ENCODE measurements at regions not wholly inside any gene's neighbourhood (a gene's known extent, or its start where the extent isn't known, plus 50 kb on each side); places are given as distances from the start of the nearest gene placed in this dataset.

DNA sequence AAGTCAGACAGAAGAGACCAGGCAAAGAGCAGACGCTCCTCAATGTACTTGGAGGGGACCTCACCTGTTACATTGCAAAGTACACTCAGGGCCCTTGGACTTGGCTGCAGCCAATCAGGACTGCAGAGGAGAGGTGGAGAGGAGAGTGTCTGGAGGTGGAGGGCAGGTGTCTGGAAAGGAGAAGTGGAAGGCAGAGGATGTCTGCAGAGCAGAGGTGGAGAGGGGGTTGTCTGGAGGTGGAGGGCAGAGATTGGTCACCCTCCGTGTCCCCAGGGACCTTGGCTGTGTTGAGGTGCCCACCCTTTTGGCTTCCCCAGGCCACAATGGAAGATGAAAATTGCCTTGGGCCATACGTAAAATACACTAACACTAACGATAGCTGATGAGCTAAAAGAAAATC lies 241.3 kb upstream of the IRX2 start:
- no peaks in the 10 kb centered on the region for H3K4me1 ChIP-seq (ENCODE audit: control insufficient read depth in 3 of 3, insufficient read depth in 2 of 3, low read depth in 1 of 3, low read length in 2 of 3)
- WGBS, 3 donors, result 85 to 90% (median 86%) methylated on average over 4 of the region's 4 CpGs
- H3K36me3 ChIP-seq (ENCODE audit: control insufficient read depth in 3 of 3, insufficient read depth in 2 of 3, low read depth in 1 of 3, low read length in 3 of 3), result no peaks in the 10 kb centered on the region
- H3K27me3 ChIP-seq (ENCODE audit: control insufficient read depth in 3 of 3, insufficient read depth in 3 of 3, low read length in 3 of 3), result no peaks in the 10 kb centered on the region
- no peak overlapping the region for H3K27ac ChIP-seq (ENCODE audit: low read depth in 1 of 3, low read length in 2 of 3)
- H3K9me3 ChIP-seq (ENCODE audit: control insufficient read depth in 2 of 2, insufficient read depth in 1 of 2, low read depth in 1 of 2, low read length in 1 of 2), result no peaks in the 10 kb centered on the region
- no peak overlapping the region for H3K4me3 ChIP-seq (ENCODE audit: low read depth in 1 of 3, low read length in 3 of 3)
- DNase-seq (no peak), FAIRE-seq (no peak)

DNA sequence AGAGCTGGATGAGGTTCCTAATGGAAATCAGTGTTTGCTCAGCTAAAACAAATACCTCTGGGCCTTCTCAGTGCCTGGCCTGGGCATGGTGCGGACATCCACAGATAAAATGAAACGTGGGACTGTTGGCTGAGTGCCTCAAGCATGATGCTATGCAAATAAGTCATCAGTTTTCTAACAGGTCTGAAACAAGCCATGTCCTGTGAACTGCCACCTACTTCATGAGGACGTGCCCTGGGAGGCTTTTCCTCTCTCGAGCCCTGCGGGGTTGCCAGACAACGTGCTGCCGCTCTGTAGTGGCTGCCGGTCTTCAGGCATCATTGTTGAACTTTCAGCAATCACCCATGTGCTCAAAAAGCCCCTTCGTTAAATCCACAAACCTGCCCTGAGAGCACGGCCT lies 240.4 kb upstream of the IRX2 start:
- no peak for FAIRE-seq
- H3K36me3 ChIP-seq (ENCODE audit: control insufficient read depth in 3 of 3, insufficient read depth in 2 of 3, low read depth in 1 of 3, low read length in 3 of 3), result no peaks in the 10 kb centered on the region

DNA sequence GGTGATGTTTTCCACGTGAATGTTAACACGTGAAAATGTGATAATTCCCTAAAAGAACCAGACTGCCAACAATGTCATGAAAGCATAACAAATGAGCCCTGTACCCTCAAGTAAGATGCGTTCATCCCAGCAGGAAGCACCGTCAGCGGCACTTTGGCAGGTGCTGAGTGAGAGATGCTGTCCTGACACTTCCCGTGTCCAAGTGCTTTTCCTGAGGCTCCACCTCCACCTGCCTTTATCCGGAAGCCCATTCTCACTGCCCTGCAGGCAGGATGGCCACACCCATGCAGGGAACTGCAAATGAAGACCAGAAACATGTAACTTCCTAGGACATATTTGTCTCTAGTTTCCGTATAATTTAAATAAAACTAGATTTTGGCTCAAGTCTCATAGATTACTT lies 238.0 kb upstream of the IRX2 start:
- H3K36me3 ChIP-seq (ENCODE audit: control insufficient read depth in 3 of 3, insufficient read depth in 2 of 3, low read depth in 1 of 3, low read length in 3 of 3), result no peaks in the 10 kb centered on the region
- WGBS, 3 donors, result 41 to 65% (median 58%) methylated on average over 8 of the region's 8 CpGs
- FAIRE-seq, result no peak

More for the DNA sequence above, 240.4 kb upstream of the IRX2 start:
- WGBS, 3 donors, result 24 to 61% (median 33%) methylated on average over 10 of the region's 10 CpGs
- H3K4me3 ChIP-seq (ENCODE audit: low read depth in 1 of 3, low read length in 3 of 3), result no peak overlapping the region
- H3K4me1 ChIP-seq (ENCODE audit: control insufficient read depth in 3 of 3, insufficient read depth in 2 of 3, low read depth in 1 of 3, low read length in 2 of 3), result no peaks in the 10 kb centered on the region
- no peak for DNase-seq
- H3K27ac ChIP-seq (ENCODE audit: low read depth in 1 of 3, low read length in 2 of 3), result no peak overlapping the region
- no peaks in the 10 kb centered on the region for H3K27me3 ChIP-seq (ENCODE audit: control insufficient read depth in 3 of 3, insufficient read depth in 3 of 3, low read length in 3 of 3)
- no peaks in the 10 kb centered on the region for H3K9me3 ChIP-seq (ENCODE audit: control insufficient read depth in 2 of 2, insufficient read depth in 1 of 2, low read depth in 1 of 2, low read length in 1 of 2)

DNA sequence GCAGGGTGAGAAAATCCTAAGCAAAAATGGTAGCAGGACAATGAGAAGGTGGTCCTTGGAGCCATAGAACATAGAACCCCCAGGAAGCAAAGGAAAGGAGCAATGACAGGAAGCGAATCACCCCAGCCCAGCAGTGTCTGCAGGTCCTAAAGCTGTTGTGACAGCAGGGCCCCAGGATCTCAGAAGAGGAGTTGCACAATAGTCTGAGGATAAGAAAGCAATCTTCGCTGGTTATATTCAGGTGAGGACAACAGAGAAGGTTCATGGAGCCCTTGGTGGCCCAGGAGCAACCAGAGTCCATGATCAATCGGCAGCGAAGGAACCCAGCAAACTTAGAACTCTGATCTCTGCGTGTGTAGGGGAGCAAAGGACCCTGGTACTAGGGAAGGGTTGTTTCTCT lies 234.8 kb upstream of the IRX2 start:
- no peaks in the 10 kb centered on the region for H3K36me3 ChIP-seq (ENCODE audit: control insufficient read depth in 3 of 3, insufficient read depth in 2 of 3, low read depth in 1 of 3, low read length in 3 of 3)
- WGBS, 3 donors, result 78 to 87% (median 83%) methylated on average over 5 of the region's 5 CpGs
- H3K4me1 ChIP-seq (ENCODE audit: control insufficient read depth in 3 of 3, insufficient read depth in 2 of 3, low read depth in 1 of 3, low read length in 2 of 3), result no peaks in the 10 kb centered on the region
- H3K4me3 ChIP-seq (ENCODE audit: low read depth in 1 of 3, low read length in 3 of 3), result no peak overlapping the region
- FAIRE-seq (no peak), DNase-seq (no peak)
- H3K27me3 ChIP-seq (ENCODE audit: control insufficient read depth in 3 of 3, insufficient read depth in 3 of 3, low read length in 3 of 3), result no peaks in the 10 kb centered on the region
- no peak overlapping the region for H3K27ac ChIP-seq (ENCODE audit: low read depth in 1 of 3, low read length in 2 of 3)
- H3K9me3 ChIP-seq (ENCODE audit: control insufficient read depth in 2 of 2, insufficient read depth in 1 of 2, low read depth in 1 of 2, low read length in 1 of 2), result no peaks in the 10 kb centered on the region

More for the DNA sequence above, 238.0 kb upstream of the IRX2 start:
- no peak for DNase-seq
- Histone ChIP-seq H3K4me3 (ENCODE audit: low read depth in 1 of 3, low read length in 3 of 3) (no peak overlapping the region), H3K4me1 (ENCODE audit: control insufficient read depth in 3 of 3, insufficient read depth in 2 of 3, low read depth in 1 of 3, low read length in 2 of 3) (no peaks in the 10 kb centered on the region), H3K9me3 (ENCODE audit: control insufficient read depth in 2 of 2, insufficient read depth in 1 of 2, low read depth in 1 of 2, low read length in 1 of 2) (no peaks in the 10 kb centered on the region), H3K27ac (ENCODE audit: low read depth in 1 of 3, low read length in 2 of 3) (no peak overlapping the region), H3K27me3 (ENCODE audit: control insufficient read depth in 3 of 3, insufficient read depth in 3 of 3, low read length in 3 of 3) (no peaks in the 10 kb centered on the region)

DNA sequence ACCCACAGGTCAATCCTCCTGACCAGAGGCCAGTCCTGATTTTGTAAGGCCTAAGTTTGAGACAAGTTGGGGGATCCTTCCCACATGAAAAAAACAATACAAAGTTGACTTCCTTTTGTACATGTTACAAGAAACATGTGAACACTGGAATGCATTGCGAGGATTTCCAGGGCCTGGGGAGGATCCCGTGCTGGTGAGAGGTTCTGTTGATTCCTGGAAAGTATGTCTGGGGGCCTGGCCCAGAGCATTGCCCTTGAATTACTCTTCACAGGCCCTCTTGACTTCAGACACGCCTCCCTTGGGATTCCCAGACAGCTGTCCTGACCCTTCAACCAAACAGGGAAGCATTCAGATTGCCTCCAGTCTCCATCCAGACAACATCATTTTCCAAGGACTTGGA lies 234.2 kb upstream of the IRX2 start:
- Histone ChIP-seq H3K4me3 (ENCODE audit: low read depth in 1 of 3, low read length in 3 of 3) (no peak overlapping the region), H3K27ac (ENCODE audit: low read depth in 1 of 3, low read length in 2 of 3) (no peak overlapping the region), H3K9me3 (ENCODE audit: control insufficient read depth in 2 of 2, insufficient read depth in 1 of 2, low read depth in 1 of 2, low read length in 1 of 2) (no peaks in the 10 kb centered on the region), H3K27me3 (ENCODE audit: control insufficient read depth in 3 of 3, insufficient read depth in 3 of 3, low read length in 3 of 3) (no peaks in the 10 kb centered on the region), H3K4me1 (ENCODE audit: control insufficient read depth in 3 of 3, insufficient read depth in 2 of 3, low read depth in 1 of 3, low read length in 2 of 3) (no peaks in the 10 kb centered on the region), H3K36me3 (ENCODE audit: control insufficient read depth in 3 of 3, insufficient read depth in 2 of 3, low read depth in 1 of 3, low read length in 3 of 3) (no peaks in the 10 kb centered on the region)
- WGBS, 3 donors, result 51 to 69% (median 66%) methylated on average over 3 of the region's 3 CpGs
- FAIRE-seq, result no peak
- no peak for DNase-seq

DNA sequence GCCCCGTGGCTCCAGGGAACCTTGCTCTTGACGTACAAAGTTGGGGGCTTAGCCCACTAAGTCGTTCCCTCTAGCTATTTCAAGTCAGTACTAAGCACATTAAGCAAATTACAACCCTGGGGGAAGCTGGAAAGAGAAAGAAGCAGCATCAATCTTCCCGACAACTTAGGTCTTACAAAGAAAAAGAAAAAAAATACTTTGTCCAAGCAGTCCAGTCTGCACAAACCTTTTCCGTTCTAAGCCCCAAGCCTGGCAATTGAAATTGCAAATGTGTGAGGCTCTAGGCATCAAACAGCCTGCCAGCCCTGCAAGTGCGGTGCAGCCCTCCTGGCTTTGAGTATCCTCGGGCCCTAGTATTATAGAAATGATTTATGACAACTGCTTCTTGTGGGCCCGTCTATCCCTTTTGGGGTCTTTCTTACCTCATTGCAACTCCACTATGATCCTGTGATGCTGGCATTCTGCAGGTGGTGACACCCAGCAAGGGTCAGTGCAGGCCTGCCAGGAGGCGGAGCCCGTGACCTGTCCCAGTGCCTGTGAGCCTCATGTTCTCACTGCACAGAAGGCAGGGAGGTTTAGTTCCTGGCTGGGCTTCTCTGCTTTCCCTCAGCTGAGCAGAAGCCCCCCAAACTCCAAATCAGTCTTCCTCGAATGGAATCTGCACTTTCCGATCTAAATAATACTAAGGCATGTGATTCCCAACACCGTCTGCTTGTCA lies 232.3 kb upstream of the IRX2 start:
- Histone ChIP-seq H3K36me3 (ENCODE audit: control insufficient read depth in 3 of 3, insufficient read depth in 2 of 3, low read depth in 1 of 3, low read length in 3 of 3) (no peaks in the 10 kb centered on the region), H3K27me3 (ENCODE audit: control insufficient read depth in 3 of 3, insufficient read depth in 3 of 3, low read length in 3 of 3) (no peaks in the 10 kb centered on the region), H3K4me3 (ENCODE audit: low read depth in 1 of 3, low read length in 3 of 3) (no peak overlapping the region), H3K9me3 (ENCODE audit: control insufficient read depth in 2 of 2, insufficient read depth in 1 of 2, low read depth in 1 of 2, low read length in 1 of 2) (no peaks in the 10 kb centered on the region), H3K4me1 (ENCODE audit: control insufficient read depth in 3 of 3, insufficient read depth in 2 of 3, low read depth in 1 of 3, low read length in 2 of 3) (no peaks in the 10 kb centered on the region), H3K27ac (ENCODE audit: low read depth in 1 of 3, low read length in 2 of 3) (no peak overlapping the region)
- 67 to 74% (median 73%) methylated on average over 13 of the region's 13 CpGs for WGBS, 3 donors
- DNase-seq, result no peak
- FAIRE-seq, result no peak

DNA sequence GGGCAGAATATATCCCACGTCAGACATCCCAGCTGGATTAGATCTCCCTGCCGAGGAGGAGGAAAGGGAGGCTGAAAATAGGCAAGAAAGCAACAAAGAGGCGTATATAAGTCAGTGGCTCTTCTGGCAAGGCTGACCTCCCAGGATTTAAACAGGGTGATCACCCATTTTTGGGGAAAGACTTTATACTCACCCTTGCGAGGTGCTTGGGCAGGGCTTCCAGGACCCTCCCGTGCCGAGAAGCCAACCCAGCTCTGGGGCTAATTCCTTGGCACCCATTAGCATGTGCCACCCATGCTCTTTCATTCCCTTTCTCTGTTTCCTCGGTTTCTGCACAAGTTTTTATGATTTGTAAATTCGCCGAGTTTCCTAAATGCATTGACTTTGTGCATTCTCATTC lies 230.2 kb upstream of the IRX2 start:
- no peaks in the 10 kb centered on the region for H3K27me3 ChIP-seq (ENCODE audit: control insufficient read depth in 3 of 3, insufficient read depth in 3 of 3, low read length in 3 of 3)
- FAIRE-seq (no peak), DNase-seq (no peak)
- H3K9me3 ChIP-seq (ENCODE audit: control insufficient read depth in 2 of 2, insufficient read depth in 1 of 2, low read depth in 1 of 2, low read length in 1 of 2), result no peaks in the 10 kb centered on the region
- no peaks in the 10 kb centered on the region for H3K36me3 ChIP-seq (ENCODE audit: control insufficient read depth in 3 of 3, insufficient read depth in 2 of 3, low read depth in 1 of 3, low read length in 3 of 3)
- no peaks in the 10 kb centered on the region for H3K4me1 ChIP-seq (ENCODE audit: control insufficient read depth in 3 of 3, insufficient read depth in 2 of 3, low read depth in 1 of 3, low read length in 2 of 3)
- no peak overlapping the region for H3K4me3 ChIP-seq (ENCODE audit: low read depth in 1 of 3, low read length in 3 of 3)
- no peak overlapping the region for H3K27ac ChIP-seq (ENCODE audit: low read depth in 1 of 3, low read length in 2 of 3)
- 78 to 88% (median 87%) methylated on average over 9 of the region's 9 CpGs for WGBS, 3 donors

DNA sequence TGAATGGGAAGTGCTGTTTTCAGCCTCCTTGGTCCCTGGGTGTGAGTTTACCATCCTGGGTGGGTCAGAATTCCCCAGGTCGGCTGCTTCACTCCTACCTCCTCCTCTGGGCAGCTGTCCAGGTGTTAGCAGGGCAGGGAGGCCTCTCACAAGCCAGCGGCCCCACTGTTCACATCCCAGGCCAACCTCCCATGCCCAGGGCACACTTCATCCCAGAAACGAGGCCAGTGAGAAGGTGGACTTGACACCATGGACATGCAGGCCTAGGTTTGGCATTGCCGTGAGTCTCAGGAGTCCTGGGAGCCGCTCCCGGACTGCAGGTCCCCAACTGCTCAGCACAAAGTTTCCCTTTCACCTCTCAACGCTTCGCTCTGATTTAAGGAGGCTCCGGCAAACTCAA lies 229.6 kb upstream of the IRX2 start:
- Histone ChIP-seq H3K27me3 (ENCODE audit: control insufficient read depth in 3 of 3, insufficient read depth in 3 of 3, low read length in 3 of 3) (no peaks in the 10 kb centered on the region), H3K36me3 (ENCODE audit: control insufficient read depth in 3 of 3, insufficient read depth in 2 of 3, low read depth in 1 of 3, low read length in 3 of 3) (no peaks in the 10 kb centered on the region), H3K4me1 (ENCODE audit: control insufficient read depth in 3 of 3, insufficient read depth in 2 of 3, low read depth in 1 of 3, low read length in 2 of 3) (no peaks in the 10 kb centered on the region), H3K9me3 (ENCODE audit: control insufficient read depth in 2 of 2, insufficient read depth in 1 of 2, low read depth in 1 of 2, low read length in 1 of 2) (no peaks in the 10 kb centered on the region), H3K4me3 (ENCODE audit: low read depth in 1 of 3, low read length in 3 of 3) (no peak overlapping the region), H3K27ac (ENCODE audit: low read depth in 1 of 3, low read length in 2 of 3) (no peak overlapping the region)
- FAIRE-seq (no peak), DNase-seq (no peak)
- 70 to 79% (median 72%) methylated on average over 9 of the region's 9 CpGs for WGBS, 3 donors

DNA sequence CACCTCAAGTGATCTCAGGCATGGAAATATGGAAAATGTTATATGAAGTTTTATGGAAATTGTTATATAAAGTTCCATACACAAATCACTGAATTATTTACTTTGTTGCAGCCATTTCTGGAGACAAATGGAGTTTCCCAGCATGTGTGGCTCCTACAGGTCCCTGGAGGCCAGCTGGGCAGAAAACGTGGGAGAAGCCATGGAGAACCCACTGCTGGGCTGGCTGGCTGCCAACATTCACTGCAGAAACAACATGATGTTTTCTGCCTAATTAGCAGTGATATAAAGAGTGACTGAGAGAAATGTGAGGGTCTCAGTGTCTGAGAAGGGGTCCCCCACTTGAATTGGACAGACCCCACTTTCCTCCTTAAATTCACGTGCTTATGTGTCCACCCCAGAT lies 208.8 kb upstream of the IRX2 start:
- FAIRE-seq (no peak), DNase-seq (no peak)
- H3K27me3 ChIP-seq (ENCODE audit: control insufficient read depth in 3 of 3, insufficient read depth in 3 of 3, low read length in 3 of 3), result peaks cover 0 to 2% (median 0%) of the 10 kb centered on the region in 3 donors
- H3K9me3 ChIP-seq (ENCODE audit: control insufficient read depth in 2 of 2, insufficient read depth in 1 of 2, low read depth in 1 of 2, low read length in 1 of 2), result peaks cover 0 to 16% of the 10 kb centered on the region in 2 donors
- H3K36me3 ChIP-seq (ENCODE audit: control insufficient read depth in 3 of 3, insufficient read depth in 2 of 3, low read depth in 1 of 3, low read length in 3 of 3), result no peaks in the 10 kb centered on the region
- 27 to 48% (median 39%) methylated on average over 2 of the region's 2 CpGs for WGBS, 3 donors
- H3K27ac ChIP-seq (ENCODE audit: low read depth in 1 of 3, low read length in 2 of 3), result no peak overlapping the region
- no peaks in the 10 kb centered on the region for H3K4me1 ChIP-seq (ENCODE audit: control insufficient read depth in 3 of 3, insufficient read depth in 2 of 3, low read depth in 1 of 3, low read length in 2 of 3)
- no peak overlapping the region for H3K4me3 ChIP-seq (ENCODE audit: low read depth in 1 of 3, low read length in 3 of 3)

Data from small intestine (tissue), 7 donors.